C4-2B (cell line): ENCODE measurements at regions not wholly inside any gene's neighbourhood (a gene's known extent, or its start where the extent isn't known, plus 50 kb on each side); places are given as distances from the start of the nearest gene placed in this dataset.
"Not testable (repeated sequence)": the region's sequence is repeated elsewhere in the genome, so short reads cannot be mapped to it uniquely, and the experiment has no call there.

ENCODE experiments used
- CTCF ChIP-seq: fragments of 450-650 bp; conservative IDR thresholded peaks from 2 replicates; pipeline ENCODE4 v1.5.1; 2017; ENCODE audit warnings: mild to moderate bottlenecking
- ZFX ChIP-seq: fragments of 450-650 bp; IDR thresholded peaks from 2 replicates; pipeline ENCODE4 v1.6.1; 2017

GRCh38 chr1:194407238-194407637 lies 1220.8 kb upstream of the B3GALT2 start:
- not testable (repeated sequence) for TF ChIP-seq CTCF, ZFX
